Trophoblast cell (in vitro differentiated cells and primary cell): ENCODE measurements at regions not wholly inside any gene's neighbourhood (a gene's known extent, or its start where the extent isn't known, plus 50 kb on each side); places are given as distances from the start of the nearest gene placed in this dataset.

Experiments
- DNase-seq, 2 donors: peaks; one replicate each; pipeline ENCODE4 v3.0.0-alpha.2; 2016
- H2AFZ ChIP-seq: 2 replicates; pipeline ENCODE4 v1.6.1; 2013; ENCODE audit warnings: low read length, moderate library complexity, mild to moderate bottlenecking; ENCODE audit not compliant: insufficient read depth, poor library complexity
- H2AK5ac ChIP-seq: 2 replicates; pipeline ENCODE4 v1.6.1; 2013; ENCODE audit warnings: mild to moderate bottlenecking, low read length
- H2BK120ac ChIP-seq: 2 replicates; pipeline ENCODE4 v1.6.1; 2013; ENCODE audit warnings: low read length, mild to moderate bottlenecking, moderate library complexity; ENCODE audit not compliant: insufficient read depth, poor library complexity
- H2BK12ac ChIP-seq: 2 replicates; pipeline ENCODE4 v1.6.1; 2013; ENCODE audit warnings: mild to moderate bottlenecking, low read length, moderate library complexity
- H2BK5ac ChIP-seq: 2 replicates; pipeline ENCODE4 v1.6.1; 2013; ENCODE audit warnings: low read length, low read depth, moderate library complexity, mild to moderate bottlenecking; ENCODE audit not compliant: poor library complexity
- H3K14ac ChIP-seq: 2 replicates; pipeline ENCODE4 v1.6.1; 2013; ENCODE audit warnings: mild to moderate bottlenecking, low read length
- H3K18ac ChIP-seq: 2 replicates; pipeline ENCODE4 v1.6.1; 2013; ENCODE audit warnings: mild to moderate bottlenecking, low read length
- H3K23ac ChIP-seq: 2 replicates; pipeline ENCODE4 v1.6.1; 2013; ENCODE audit warnings: low read length
- H3K27ac ChIP-seq: 2 replicates; pipeline ENCODE4 v1.5.1; 2013; ENCODE audit warnings: low read depth, mild to moderate bottlenecking, inconsistent platforms, low read length, moderate library complexity
- H3K27me3 ChIP-seq: 2 replicates; pipeline ENCODE4 v1.6.1; 2013; ENCODE audit warnings: inconsistent platforms, mild to moderate bottlenecking, low read length, moderate library complexity; ENCODE audit not compliant: insufficient read depth
- H3K36me3 ChIP-seq, 2 experiments: 1 replicate in 1 of 2; 2 replicates in 1 of 2; pipeline ENCODE4 v1.6.1; 2013; ENCODE audit warnings: low read length in 2 of 2, mild to moderate bottlenecking in 2 of 2, moderate library complexity in 1 of 2; ENCODE audit not compliant: insufficient read depth in 2 of 2, control insufficient read depth in 1 of 2
- H3K4ac ChIP-seq: 2 replicates; pipeline ENCODE4 v1.6.1; 2013; ENCODE audit warnings: low read depth, mild to moderate bottlenecking, low read length, moderate library complexity
- H3K4me1 ChIP-seq, 2 experiments: 1 replicate in 1 of 2; 2 replicates in 1 of 2; pipeline ENCODE4 v1.6.1; 2013; ENCODE audit warnings: low read length in 2 of 2, mild to moderate bottlenecking in 2 of 2, moderate library complexity in 1 of 2; ENCODE audit not compliant: insufficient read depth in 2 of 2, control insufficient read depth in 1 of 2
- H3K4me2 ChIP-seq: 2 replicates; pipeline ENCODE4 v1.6.1; 2013; ENCODE audit warnings: inconsistent platforms, mild to moderate bottlenecking, low read length, moderate library complexity
- H3K4me3 ChIP-seq: 2 replicates; pipeline ENCODE4 v1.5.1; 2013; ENCODE audit warnings: mild to moderate bottlenecking, low read depth, low read length, inconsistent platforms
- H3K79me1 ChIP-seq: one replicate; pipeline ENCODE4 v1.6.1; 2013; ENCODE audit warnings: low read length
- H3K79me2 ChIP-seq: 2 replicates; pipeline ENCODE4 v1.6.1; 2013; ENCODE audit warnings: low read length, mild to moderate bottlenecking; ENCODE audit not compliant: control insufficient read depth, insufficient read depth, poor library complexity
- H3K9ac ChIP-seq: 2 replicates; pipeline ENCODE4 v1.6.1; 2013; ENCODE audit warnings: mild to moderate bottlenecking, low read length
- H3K9me3 ChIP-seq: 2 replicates; pipeline ENCODE4 v1.6.1; 2013; ENCODE audit warnings: low read depth, mild to moderate bottlenecking, control low read depth, inconsistent platforms, low read length; ENCODE audit not compliant: insufficient read depth
- H4K12ac ChIP-seq: 2 replicates; pipeline ENCODE4 v1.6.1; 2013; ENCODE audit warnings: low read depth, mild to moderate bottlenecking, low read length, moderate library complexity
- H4K8ac ChIP-seq: 2 replicates; pipeline ENCODE4 v1.6.1; 2013; ENCODE audit warnings: low read depth, mild to moderate bottlenecking, low read length, moderate library complexity
- H4K91ac ChIP-seq: one replicate; pipeline ENCODE4 v1.6.1; 2013; ENCODE audit warnings: low read depth, mild to moderate bottlenecking, low read length, moderate library complexity
- WGBS: extraction: QIAGEN DNeasy Blood & Tissue Kit; methylation state at CpG from one replicate; pipeline ENCODE4 v1.1.7; 2013; ENCODE audit warnings: missing lambda C conversion rate; ENCODE audit not compliant: insufficient read length, insufficient coverage; ENCODE audit errors: extremely low coverage; 5-methylcytosine and 5-hydroxymethylcytosine counted together

DNA sequence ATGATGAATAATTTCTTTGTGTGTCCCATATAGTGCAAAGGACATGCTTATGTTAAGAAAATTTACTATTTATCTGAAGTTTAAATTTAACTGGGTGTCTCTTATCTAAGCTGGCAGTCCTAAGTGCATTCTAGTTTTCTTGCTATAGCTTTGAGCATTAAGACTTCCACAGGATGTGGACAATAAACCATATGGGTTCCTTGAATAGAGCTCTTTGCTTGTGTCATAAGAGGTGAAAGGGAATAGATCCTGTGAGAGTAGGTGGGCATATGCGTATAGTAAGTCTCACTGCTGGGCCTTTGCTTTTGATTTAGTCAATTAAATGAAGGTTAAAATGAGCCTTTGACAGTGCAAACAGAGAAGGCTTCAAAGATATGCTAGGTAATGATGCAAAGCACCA is 223.4 kb upstream of the GYPA start:
- Histone ChIP-seq H3K18ac (no peak overlapping the region), H3K4ac (no peak overlapping the region), H4K12ac (no peak overlapping the region), H3K4me3 (no peak overlapping the region), H3K36me3 (no peaks in the 10 kb centered on the region), H3K9ac (no peak overlapping the region), H2BK120ac (no peak overlapping the region), H3K4me1 (no peaks in the 10 kb centered on the region), H2BK12ac (no peak overlapping the region), H2AFZ (no peak overlapping the region), H3K79me2 (no peaks in the 10 kb centered on the region), H3K79me1 (no peaks in the 10 kb centered on the region), H2AK5ac (no peak overlapping the region), H2BK5ac (no peak overlapping the region), H4K8ac (no peak overlapping the region), H4K91ac (no peak overlapping the region), H3K9me3 (no peaks in the 10 kb centered on the region), H3K27ac (no peak overlapping the region), H3K27me3 (no peaks in the 10 kb centered on the region), H3K4me2 (no peak overlapping the region), H3K23ac (no peak overlapping the region), H3K14ac (no peak overlapping the region)
- no peak for DNase-seq
- WGBS, result no CpG with 5 or more reads among the region's 1 CpG

- Histone ChIP-seq H2AFZ (no peak overlapping the region), H3K4ac (no peak overlapping the region), H3K27me3 (no peaks in the 10 kb centered on the region), H4K8ac (no peak overlapping the region), H3K36me3 (no peaks in the 10 kb centered on the region), H3K18ac (no peak overlapping the region), H3K4me1 (no peaks in the 10 kb centered on the region), H3K79me2 (no peaks in the 10 kb centered on the region), H4K12ac (no peak overlapping the region), H3K9me3 (no peaks in the 10 kb centered on the region), H3K79me1 (no peaks in the 10 kb centered on the region), H3K4me2 (no peak overlapping the region), H2BK12ac (no peak overlapping the region), H2BK5ac (no peak overlapping the region), H3K23ac (no peak overlapping the region), H3K14ac (no peak overlapping the region), H2AK5ac (no peak overlapping the region), H2BK120ac (no peak overlapping the region), H3K4me3 (no peak overlapping the region), H3K9ac (no peak overlapping the region), H3K27ac (no peak overlapping the region), H4K91ac (no peak overlapping the region)
- DNase-seq, result no peak
- WGBS, result no CpG with 5 or more reads among the region's 1 CpG
These were observed 225.9 kb upstream of the GYPA start for GRCh38 chr4:144366425-144366824.

DNA sequence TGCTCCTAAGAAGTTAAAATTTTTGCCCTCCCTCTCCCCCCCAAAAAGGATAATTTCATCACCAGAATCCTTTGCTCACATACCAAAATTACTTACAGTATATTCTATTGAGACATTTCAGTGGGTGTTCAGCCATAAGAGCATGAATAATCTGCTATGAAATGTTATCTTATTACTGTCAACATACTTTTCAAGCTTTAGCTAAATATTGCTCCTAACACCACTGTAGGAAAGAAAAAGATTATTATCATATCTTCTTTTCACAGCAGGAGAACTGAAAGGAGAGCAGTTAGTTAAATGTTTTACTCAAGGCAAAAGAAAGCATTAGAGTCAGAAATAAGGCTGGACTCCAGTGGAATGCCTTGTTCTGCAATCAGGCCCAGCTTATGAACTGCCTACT is 231.0 kb upstream of the GYPA start:
- Histone ChIP-seq H3K4me2 (no peak overlapping the region), H3K36me3 (no peaks in the 10 kb centered on the region), H2BK120ac (no peak overlapping the region), H2BK12ac (no peak overlapping the region), H3K14ac (no peak overlapping the region), H3K9ac (no peak overlapping the region), H3K79me2 (no peaks in the 10 kb centered on the region), H3K79me1 (no peaks in the 10 kb centered on the region), H2AFZ (no peak overlapping the region), H3K27ac (no peak overlapping the region), H3K18ac (no peak overlapping the region), H4K91ac (no peak overlapping the region), H3K9me3 (no peaks in the 10 kb centered on the region), H3K4me3 (no peak overlapping the region), H4K8ac (no peak overlapping the region), H2BK5ac (no peak overlapping the region), H3K4me1 (no peaks in the 10 kb centered on the region), H3K27me3 (no peaks in the 10 kb centered on the region), H2AK5ac (no peak overlapping the region), H4K12ac (no peak overlapping the region), H3K23ac (no peak overlapping the region), H3K4ac (no peak overlapping the region)
- peak; percentile 32 to 63 for DNase-seq

DNA sequence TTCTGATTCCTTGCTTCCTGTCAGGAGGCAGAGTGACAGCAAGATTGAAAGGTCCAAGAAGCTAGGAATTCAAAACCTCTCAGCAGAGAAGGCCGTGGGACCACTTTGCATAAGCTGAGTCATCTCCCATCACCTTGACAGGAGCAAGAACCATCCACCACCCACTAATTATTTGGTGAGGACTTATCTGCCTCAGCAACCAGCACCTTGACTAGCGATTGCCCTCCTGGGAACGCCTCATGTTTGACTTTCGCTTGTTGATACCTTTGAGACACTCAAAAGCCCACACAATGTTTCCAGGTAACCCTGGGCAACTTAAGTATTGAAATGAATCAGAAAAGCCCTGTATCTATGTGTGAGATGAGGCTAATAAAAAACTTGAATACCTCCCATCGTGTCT is 233.5 kb upstream of the GYPA start:
- Histone ChIP-seq H3K9ac (no peak overlapping the region), H3K9me3 (no peaks in the 10 kb centered on the region), H3K14ac (no peak overlapping the region), H3K27ac (no peak overlapping the region), H3K79me2 (no peaks in the 10 kb centered on the region), H4K91ac (no peak overlapping the region), H2AFZ (no peak overlapping the region), H4K12ac (no peak overlapping the region), H3K4me1 (no peaks in the 10 kb centered on the region), H3K4me3 (no peak overlapping the region), H2BK120ac (no peak overlapping the region), H3K36me3 (no peaks in the 10 kb centered on the region), H3K79me1 (no peaks in the 10 kb centered on the region), H3K27me3 (no peaks in the 10 kb centered on the region), H4K8ac (no peak overlapping the region), H3K4me2 (no peak overlapping the region), H3K18ac (no peak overlapping the region), H3K23ac (no peak overlapping the region), H2BK12ac (no peak overlapping the region), H2AK5ac (no peak overlapping the region), H3K4ac (no peak overlapping the region), H2BK5ac (no peak overlapping the region)
- no CpG with 5 or more reads among the region's 5 CpGs for WGBS
- DNase-seq, result peak in 1 of 2 donors; percentile 56

DNA sequence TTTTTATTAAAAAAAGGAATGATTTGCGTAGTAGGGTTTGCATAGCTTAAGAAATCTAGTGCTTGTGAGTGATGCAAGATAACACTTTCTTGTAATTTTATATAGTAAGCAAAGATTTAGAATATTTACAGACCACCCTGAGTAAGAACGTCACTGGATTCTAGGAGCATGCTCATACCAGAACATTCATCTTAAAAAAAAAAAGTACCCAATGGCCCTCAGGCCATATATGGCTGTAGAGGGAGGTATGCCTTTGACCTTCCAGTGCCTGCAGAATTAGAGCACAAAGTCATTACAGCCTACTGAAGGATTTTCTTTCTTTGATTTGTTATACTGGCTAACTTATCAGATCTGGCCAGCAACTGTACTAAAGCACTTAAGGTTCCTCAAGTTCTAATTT is 236.3 kb upstream of the GYPA start:
- Histone ChIP-seq H3K4me2 (no peak overlapping the region), H3K79me2 (no peaks in the 10 kb centered on the region), H3K9me3 (no peaks in the 10 kb centered on the region), H3K27ac (no peak overlapping the region), H3K79me1 (no peaks in the 10 kb centered on the region), H3K14ac (no peak overlapping the region), H4K8ac (no peak overlapping the region), H2AFZ (no peak overlapping the region), H3K4me1 (no peaks in the 10 kb centered on the region), H4K91ac (no peak overlapping the region), H2BK5ac (no peak overlapping the region), H3K18ac (no peak overlapping the region), H3K4ac (no peak overlapping the region), H2BK12ac (no peak overlapping the region), H3K27me3 (no peaks in the 10 kb centered on the region), H3K9ac (no peak overlapping the region), H2BK120ac (no peak overlapping the region), H3K23ac (no peak overlapping the region), H2AK5ac (no peak overlapping the region), H4K12ac (no peak overlapping the region), H3K4me3 (no peak overlapping the region), H3K36me3 (no peaks in the 10 kb centered on the region)
- DNase-seq, result no peak
- WGBS, result no CpG with 5 or more reads among the region's 2 CpGs
